ENCODE measurements at regions not wholly inside any gene's neighbourhood (a gene's known extent, or its start where the extent isn't known, plus 50 kb on each side); places are given as distances from the start of the nearest gene placed in this dataset.
"Not testable (repeated sequence)": the region's sequence is repeated elsewhere in the genome, so short reads cannot be mapped to it uniquely, and the experiment has no call there.

- no peak for FAIRE-seq
Measured at GRCh38 chr6:115798229-115798628, 262.5 kb downstream of the FRK start.

GRCh38 chr6:115796829-115797228 lies 263.9 kb downstream of the FRK start:
- no peak for FAIRE-seq

- FAIRE-seq = no peak
Measured at GRCh38 chr6:115796061-115796460, 264.6 kb downstream of the FRK start.

GRCh38 chr6:115783402-115784061 lies 277.2 kb downstream of the FRK start:
- no peak for FAIRE-seq

- no peak for FAIRE-seq
Measured at GRCh38 chr6:115782612-115783011, 278.1 kb downstream of the FRK start.

GRCh38 chr6:115773741-115774140 lies 286.9 kb downstream of the FRK start:
- no peak for FAIRE-seq

- FAIRE-seq = no peak
Measured at GRCh38 chr6:115770851-115771250, 289.8 kb downstream of the FRK start.

- FAIRE-seq = no peak
Measured at GRCh38 chr6:115768500-115768899, 292.2 kb downstream of the FRK start.

- no peak for FAIRE-seq
Measured at GRCh38 chr6:115767931-115768330, 292.8 kb downstream of the FRK start.

- no peak for FAIRE-seq
Measured at GRCh38 chr6:115766745-115767462, 293.8 kb downstream of the FRK start.

- FAIRE-seq = no peak
Measured at GRCh38 chr6:115765966-115766365, 294.7 kb downstream of the FRK start.

- FAIRE-seq = no peak
Measured at GRCh38 chr6:115759051-115759450, 301.6 kb downstream of the FRK start.

- FAIRE-seq = no peak
Measured at GRCh38 chr6:115753446-115753845, 307.2 kb downstream of the FRK start.

- no peak for FAIRE-seq
Measured at GRCh38 chr6:115750946-115751345, 309.7 kb downstream of the FRK start.

GRCh38 chr6:115750292-115750691 lies 310.4 kb downstream of the FRK start:
- no peak for FAIRE-seq

- FAIRE-seq = no peak
Measured at GRCh38 chr6:115747719-115748118, 313.0 kb downstream of the FRK start.

- FAIRE-seq = not testable (repeated sequence)
Measured at GRCh38 chr6:115746583-115746982, 314.1 kb downstream of the FRK start.

- FAIRE-seq = no peak
Measured at GRCh38 chr6:115740907-115741306, 319.8 kb downstream of the FRK start.

GRCh38 chr6:115735610-115736009 lies 325.1 kb downstream of the FRK start:
- FAIRE-seq = no peak

GRCh38 chr6:115733426-115733825 lies 327.3 kb downstream of the FRK start:
- no peak for FAIRE-seq

- no peak for FAIRE-seq
Measured at GRCh38 chr6:115729036-115729435, 331.7 kb downstream of the FRK start.

GRCh38 chr6:115728171-115728570 lies 332.5 kb downstream of the FRK start:
- FAIRE-seq = no peak

- FAIRE-seq = no peak
Measured at GRCh38 chr6:115721564-115721963, 339.1 kb downstream of the FRK start.

- no peak for FAIRE-seq
Measured at GRCh38 chr6:115720900-115721299, 339.8 kb downstream of the FRK start.

GRCh38 chr6:115717472-115717871 lies 343.2 kb downstream of the FRK start:
- FAIRE-seq = no peak
